ENCODE measurements at regions not wholly inside any gene's neighbourhood (a gene's known extent, or its start where the extent isn't known, plus 50 kb on each side); places are given as distances from the start of the nearest gene placed in this dataset.

- ChIA-PET POLR2A (no interaction called here), CTCF (no interaction called here)
- H2AFZ ChIP-seq (ENCODE audit: insufficient read depth, low read depth, low read length, poor library complexity, severe bottlenecking), result no peak overlapping the region
- H3K4me3 ChIP-seq (ENCODE audit: control extremely low read depth in 1 of 5, extremely low read depth in 1 of 5, insufficient read depth in 1 of 5, low read depth in 2 of 5, low read length in 4 of 5), result no peak overlapping the region
- 91% methylated on average over 18 of the region's 19 CpGs for WGBS (ENCODE audit: insufficient coverage)
- H3K36me3 ChIP-seq (replicated peaks in 1 of 2; ENCODE audit: control extremely low read depth in 1 of 2, control insufficient read depth in 1 of 2, extremely low read depth in 1 of 2, insufficient read depth in 2 of 2, low read length in 1 of 2), result no peaks in the 10 kb centered on the region
- ATAC-seq (ENCODE audit: low read depth), result no peak
- Mint-ChIP-seq H3K27me3 (no peaks in the 10 kb centered on the region), H3K9me3 (ENCODE audit: insufficient read depth) (no peaks in the 10 kb centered on the region), H3K27ac (no peak overlapping the region), H3K4me1 (no peaks in the 10 kb centered on the region), H3K4me3 (no peak overlapping the region)
- H3K27me3 ChIP-seq (replicated peaks in 1 of 4; ENCODE audit: control extremely low read depth in 1 of 4, control insufficient read depth in 3 of 4, insufficient read depth in 4 of 4, low read length in 3 of 4), result no peaks in the 10 kb centered on the region
- H3K79me2 ChIP-seq (ENCODE audit: control insufficient read depth, insufficient read depth, low read length), result no peaks in the 10 kb centered on the region
- no peak for TF ChIP-seq CTCF (IDR thresholded peaks at IDR 0.05)
- no peak for TF ChIP-seq EZH2 (IDR thresholded peaks at IDR 0.05; ENCODE audit: borderline replicate concordance, insufficient read depth, low read depth, low read length, poor library complexity, severe bottlenecking)
- H3K27ac ChIP-seq (ENCODE audit: low read length in 2 of 2), result no peak overlapping the region
- H3K4me1 ChIP-seq (ENCODE audit: control insufficient read depth in 2 of 2, insufficient read depth in 2 of 2, low read length in 2 of 2), result no peaks in the 10 kb centered on the region
- no peaks in the 10 kb centered on the region for H4K20me1 ChIP-seq (ENCODE audit: control insufficient read depth, insufficient read depth, low read length, poor library complexity, severe bottlenecking)
- H3K9me3 ChIP-seq (ENCODE audit: control extremely low read depth in 1 of 3, control insufficient read depth in 2 of 3, insufficient read depth in 1 of 3, low read length in 2 of 3), result peaks cover 0 to 18% (median 0%) of the 10 kb centered on the region in 3 donors
- DNase-seq, result no peak
- intact Hi-C loops (cut with micrococcal nuclease), result no loop called here
- H3K9ac ChIP-seq (ENCODE audit: low read length), result no peak overlapping the region
- no peak overlapping the region for H3K4me2 ChIP-seq (replicated peaks; ENCODE audit: low read depth, low read length, poor library complexity, severe bottlenecking)
Observed at GRCh38 chr22:48700566-48701295, 1126.9 kb downstream of the BRD1 start.

- no peak overlapping the region for H3K27ac Mint-ChIP-seq
- WGBS (ENCODE audit: insufficient coverage), result 90% methylated on average over 13 of the region's 13 CpGs
- H3K4me3 Mint-ChIP-seq, result no peak overlapping the region
- no peaks in the 10 kb centered on the region for H3K9me3 Mint-ChIP-seq (ENCODE audit: insufficient read depth)
- Histone ChIP-seq H3K27ac (ENCODE audit: low read length in 2 of 2) (no peak overlapping the region), H3K79me2 (ENCODE audit: control insufficient read depth, insufficient read depth, low read length) (no peaks in the 10 kb centered on the region), H3K9me3 (ENCODE audit: control extremely low read depth in 1 of 3, control insufficient read depth in 2 of 3, insufficient read depth in 1 of 3, low read length in 2 of 3) (peaks cover 0 to 21% (median 0%) of the 10 kb centered on the region in 3 donors), H3K27me3 (replicated peaks in 1 of 4; ENCODE audit: control extremely low read depth in 1 of 4, control insufficient read depth in 3 of 4, insufficient read depth in 4 of 4, low read length in 3 of 4) (no peaks in the 10 kb centered on the region), H3K9ac (ENCODE audit: low read length) (no peak overlapping the region), H2AFZ (ENCODE audit: insufficient read depth, low read depth, low read length, poor library complexity, severe bottlenecking) (no peak overlapping the region), H3K4me1 (ENCODE audit: control insufficient read depth in 2 of 2, insufficient read depth in 2 of 2, low read length in 2 of 2) (no peaks in the 10 kb centered on the region), H3K4me3 (ENCODE audit: control extremely low read depth in 1 of 5, extremely low read depth in 1 of 5, insufficient read depth in 1 of 5, low read depth in 2 of 5, low read length in 4 of 5) (no peak overlapping the region), H3K4me2 (replicated peaks; ENCODE audit: low read depth, low read length, poor library complexity, severe bottlenecking) (no peak overlapping the region), H3K36me3 (replicated peaks in 1 of 2; ENCODE audit: control extremely low read depth in 1 of 2, control insufficient read depth in 1 of 2, extremely low read depth in 1 of 2, insufficient read depth in 2 of 2, low read length in 1 of 2) (no peaks in the 10 kb centered on the region), H4K20me1 (ENCODE audit: control insufficient read depth, insufficient read depth, low read length, poor library complexity, severe bottlenecking) (no peaks in the 10 kb centered on the region)
- DNase-seq (no peak), ATAC-seq (ENCODE audit: low read depth) (no peak)
- intact Hi-C loops (cut with micrococcal nuclease), result no loop called here
- ChIA-PET POLR2A (no interaction called here), CTCF (no interaction called here)
- no peaks in the 10 kb centered on the region for H3K4me1 Mint-ChIP-seq
- H3K27me3 Mint-ChIP-seq, result no peaks in the 10 kb centered on the region
- no peak for TF ChIP-seq EZH2 (IDR thresholded peaks at IDR 0.05; ENCODE audit: borderline replicate concordance, insufficient read depth, low read depth, low read length, poor library complexity, severe bottlenecking)
- TF ChIP-seq CTCF (IDR thresholded peaks at IDR 0.05), result no peak
Observed at GRCh38 chr22:48700180-48700565, 1127.5 kb downstream of the BRD1 start.
